ENCODE measurements at regions not wholly inside any gene's neighbourhood (a gene's known extent, or its start where the extent isn't known, plus 50 kb on each side); places are given as distances from the start of the nearest gene placed in this dataset.

GRCh38 chr5:68467208-68467607, 251.7 kb downstream of the PIK3R1 start:
- TF ChIP-seq, protein P1, sequence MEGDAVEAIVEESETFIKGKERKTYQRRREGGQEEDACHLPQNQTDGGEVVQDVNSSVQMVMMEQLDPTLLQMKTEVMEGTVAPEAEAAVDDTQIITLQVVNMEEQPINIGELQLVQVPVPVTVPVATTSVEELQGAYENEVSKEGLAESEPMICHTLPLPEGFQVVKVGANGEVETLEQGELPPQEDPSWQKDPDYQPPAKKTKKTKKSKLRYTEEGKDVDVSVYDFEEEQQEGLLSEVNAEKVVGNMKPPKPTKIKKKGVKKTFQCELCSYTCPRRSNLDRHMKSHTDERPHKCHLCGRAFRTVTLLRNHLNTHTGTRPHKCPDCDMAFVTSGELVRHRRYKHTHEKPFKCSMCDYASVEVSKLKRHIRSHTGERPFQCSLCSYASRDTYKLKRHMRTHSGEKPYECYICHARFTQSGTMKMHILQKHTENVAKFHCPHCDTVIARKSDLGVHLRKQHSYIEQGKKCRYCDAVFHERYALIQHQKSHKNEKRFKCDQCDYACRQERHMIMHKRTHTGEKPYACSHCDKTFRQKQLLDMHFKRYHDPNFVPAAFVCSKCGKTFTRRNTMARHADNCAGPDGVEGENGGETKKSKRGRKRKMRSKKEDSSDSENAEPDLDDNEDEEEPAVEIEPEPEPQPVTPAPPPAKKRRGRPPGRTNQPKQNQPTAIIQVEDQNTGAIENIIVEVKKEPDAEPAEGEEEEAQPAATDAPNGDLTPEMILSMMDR (IDR thresholded peaks at IDR 0.05): no peak
- TF ChIP-seq EP300 (IDR thresholded peaks at IDR 0.05): no peak

All from upper lobe of left lung (tissue), 4 donors.